ENCODE measurements at regions not wholly inside any gene's neighbourhood (a gene's known extent, or its start where the extent isn't known, plus 50 kb on each side); places are given as distances from the start of the nearest gene placed in this dataset.

- H3K27ac ChIP-seq (ENCODE audit: insufficient read length, low read depth, low read length): no peak overlapping the region
- no peak overlapping the region for H3K14ac ChIP-seq (ENCODE audit: insufficient read depth, low read length)
- H3K27me3 Mint-ChIP-seq (ENCODE audit: low read depth): no peaks in the 10 kb centered on the region
- H3K9ac ChIP-seq (ENCODE audit: extremely low read depth, insufficient read length, low read length): no peak overlapping the region
- no peak overlapping the region for H2AK5ac ChIP-seq (ENCODE audit: insufficient read length, low read length)
- no peak overlapping the region for H4K91ac ChIP-seq (ENCODE audit: insufficient read length, low read depth, low read length)
- H3K79me2 ChIP-seq (ENCODE audit: insufficient read depth, low read length): no peaks in the 10 kb centered on the region
- no peak for TF ChIP-seq CTCF (conservative IDR thresholded peaks at IDR 0.05)
- no peak overlapping the region for H2BK120ac ChIP-seq (ENCODE audit: low read depth, low read length, poor library complexity, severe bottlenecking)
- H4K8ac ChIP-seq (replicated peaks; ENCODE audit: insufficient read length, low read depth, low read length): no peak overlapping the region
- peaks cover 8 to 10% of the 10 kb centered on the region in 2 experiments for H3K4me1 Mint-ChIP-seq
- H2AFZ ChIP-seq (ENCODE audit: low read length): no peak overlapping the region
- H4K20me1 ChIP-seq (ENCODE audit: control insufficient read depth, insufficient read depth, insufficient read length): no peaks in the 10 kb centered on the region
- DNase-seq: no peak
- H3K4me3 Mint-ChIP-seq: no peak overlapping the region
- H3K4ac ChIP-seq (ENCODE audit: low read depth, low read length): no peak overlapping the region
- WGBS (ENCODE audit: extremely low coverage, insufficient read length, low lambda C conversion rate): no CpG with 5 or more reads among the region's 3 CpGs
- no peaks in the 10 kb centered on the region for H3K36me3 Mint-ChIP-seq (ENCODE audit: insufficient read depth in 1 of 3, low read depth in 3 of 3)
- no peak overlapping the region for H3T11ph ChIP-seq (ENCODE audit: low read length)
- H2BK5ac ChIP-seq (ENCODE audit: insufficient read length, low read length): no peak overlapping the region
- H3K18ac ChIP-seq (ENCODE audit: insufficient read length, low read depth, low read length): no peak overlapping the region
- H3K9me3 ChIP-seq (ENCODE audit: control insufficient read depth, low read depth, low read length): no peaks in the 10 kb centered on the region
- H3K23me2 ChIP-seq (ENCODE audit: insufficient read length, low read depth, low read length, poor library complexity, severe bottlenecking): no peaks in the 10 kb centered on the region
- H3K4me2 ChIP-seq (ENCODE audit: insufficient read depth, insufficient read length, low read length): no peak overlapping the region
- no peak overlapping the region for H4K5ac ChIP-seq (ENCODE audit: insufficient read length, low read depth, low read length)
- H3K23ac ChIP-seq (ENCODE audit: insufficient read length, low read depth, low read length): no peak overlapping the region
- no peak overlapping the region for H3K27ac Mint-ChIP-seq
- H2BK20ac ChIP-seq (ENCODE audit: low read depth, low read length, poor library complexity, severe bottlenecking): no peak overlapping the region
- H2BK12ac ChIP-seq (ENCODE audit: insufficient read length, low read depth, low read length): no peak overlapping the region
- H3K79me1 ChIP-seq (ENCODE audit: insufficient read depth, low read depth, low read length, poor library complexity, severe bottlenecking): no peaks in the 10 kb centered on the region
- no peak overlapping the region for H3K56ac ChIP-seq (ENCODE audit: insufficient read length, low read depth, low read length)
- peaks cover 2% of the 10 kb centered on the region; the same call in 1 of the 2 replicates for H3K4me1 ChIP-seq (ENCODE audit: insufficient read depth, low read length)
- H2BK15ac ChIP-seq (ENCODE audit: low read depth, low read length): no peak overlapping the region
- peaks cover 0 to 3% of the 10 kb centered on the region in 2 experiments; a peak in 1 of 5 replicates for H3K9me3 Mint-ChIP-seq
- no peaks in the 10 kb centered on the region for H3K27me3 ChIP-seq (ENCODE audit: insufficient read depth, low read length)
These were observed 91.3 kb upstream of the UBE2E2 start for GRCh38 chr3:23111797-23112196.
